GM21576 (cell line): ENCODE measurements at regions not wholly inside any gene's neighbourhood (a gene's known extent, or its start where the extent isn't known, plus 50 kb on each side); places are given as distances from the start of the nearest gene placed in this dataset.
"Not testable (repeated sequence)": the region's sequence is repeated elsewhere in the genome, so short reads cannot be mapped to it uniquely, and the experiment has no call there.

Experiments
- ATAC-seq: cut with Tn5 transposase; IDR thresholded peaks from one replicate; pipeline ENCODE4 v1.9.1; 2021; ENCODE audit warnings: mild to moderate bottlenecking, moderate library complexity; ENCODE audit not compliant: unreplicated experiment

DNA sequence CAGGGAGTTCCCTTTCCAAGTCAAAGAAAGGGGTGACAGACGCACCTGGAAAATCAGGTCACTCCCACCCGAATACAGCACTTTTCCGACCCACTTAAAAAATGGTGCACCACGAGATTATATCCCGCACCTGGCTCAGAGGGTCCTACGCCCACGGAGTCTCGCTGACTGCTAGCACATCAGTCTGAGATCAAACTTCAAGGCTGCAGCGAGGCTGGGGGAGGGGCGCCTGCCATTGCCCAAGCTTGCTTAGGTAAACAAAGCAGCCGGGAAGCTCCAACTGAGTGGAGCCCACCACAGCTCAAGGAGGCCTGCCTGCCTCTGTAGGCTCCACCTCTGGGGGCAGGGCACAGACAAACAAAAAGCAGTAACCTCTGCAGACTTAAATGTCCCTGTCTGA is 277.8 kb upstream of the ARHGAP42 start:
- ATAC-seq: not testable (repeated sequence)

- no peak for ATAC-seq
Measured at GRCh38 chr11:100419518-100419917, 267.6 kb upstream of the ARHGAP42 start.

GRCh38 chr11:100434821-100435641 is 252.1 kb upstream of the ARHGAP42 start:
- ATAC-seq: no peak

DNA sequence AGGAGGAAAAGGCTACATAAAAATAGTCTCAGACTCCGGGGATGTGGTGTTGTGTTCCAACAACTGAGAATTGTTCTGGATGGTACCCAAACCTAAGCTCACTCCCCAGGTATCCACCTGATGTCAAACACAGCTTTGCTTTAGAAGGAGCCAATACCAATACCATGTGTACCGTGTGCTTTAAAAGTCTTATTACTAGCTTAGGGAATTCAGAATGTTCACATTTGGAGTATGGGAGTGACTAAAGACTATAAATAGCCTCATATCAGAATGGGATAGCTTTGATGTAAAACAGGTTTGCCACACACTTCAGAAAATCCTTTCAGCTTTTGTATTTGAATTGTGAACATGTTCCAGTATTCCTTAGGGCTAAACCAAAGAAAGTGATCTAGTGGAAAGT is 248.7 kb upstream of the ARHGAP42 start:
- no peak for ATAC-seq

DNA sequence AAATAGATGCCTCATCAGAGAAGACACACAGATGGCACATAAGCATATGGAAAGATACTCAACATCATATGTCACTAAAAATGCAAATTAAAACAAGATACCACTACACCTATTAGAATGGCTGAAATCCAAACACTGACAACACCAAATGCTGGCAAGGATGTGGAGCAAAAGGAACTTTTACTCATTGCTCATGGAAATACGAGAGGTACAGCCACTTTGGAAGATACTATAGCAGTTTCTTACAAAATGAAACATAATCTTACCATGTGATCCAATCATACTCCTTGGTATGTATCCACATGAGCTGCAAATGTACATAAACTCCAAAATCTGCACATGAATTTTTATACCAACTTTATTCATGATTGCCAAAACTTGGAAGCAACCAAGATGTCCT is 246.0 kb upstream of the ARHGAP42 start:
- ATAC-seq: no peak

- ATAC-seq: no peak
Measured at GRCh38 chr11:100442017-100442416, 245.1 kb upstream of the ARHGAP42 start.

DNA sequence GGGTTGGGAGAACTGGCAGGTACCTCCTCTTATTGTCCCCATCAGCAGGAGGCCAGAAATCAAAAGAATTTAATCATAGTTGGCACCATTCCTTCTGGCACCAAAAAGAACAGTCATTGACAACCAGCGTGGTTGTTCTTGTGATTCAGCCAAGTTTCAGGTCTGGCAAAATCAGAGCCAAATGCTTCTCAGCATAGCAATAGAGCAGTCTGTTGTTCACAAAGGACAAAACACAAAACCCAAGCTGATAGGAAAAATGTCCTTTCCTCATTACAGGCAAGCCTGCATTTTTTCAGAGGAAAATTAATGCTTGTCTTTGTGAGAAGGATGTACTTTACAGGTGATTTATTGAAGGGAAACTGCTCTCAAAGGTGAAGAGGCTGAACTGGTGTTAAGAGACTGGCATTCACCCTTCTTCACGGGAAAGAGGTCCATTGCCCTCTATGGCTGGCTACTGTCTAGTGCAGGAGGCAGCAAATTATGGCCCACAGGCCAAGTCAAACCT is 241.8 kb upstream of the ARHGAP42 start:
- no peak for ATAC-seq

GRCh38 chr11:100451801-100452460 is 235.2 kb upstream of the ARHGAP42 start:
- ATAC-seq: not testable (repeated sequence)

GRCh38 chr11:100459811-100460210 is 227.3 kb upstream of the ARHGAP42 start:
- no peak for ATAC-seq

GRCh38 chr11:100460426-100460825 is 226.7 kb upstream of the ARHGAP42 start:
- no peak for ATAC-seq

- no peak for ATAC-seq
Measured at GRCh38 chr11:100467821-100468508, 219.1 kb upstream of the ARHGAP42 start.

GRCh38 chr11:100469835-100470234 is 217.3 kb upstream of the ARHGAP42 start:
- no peak for ATAC-seq

DNA sequence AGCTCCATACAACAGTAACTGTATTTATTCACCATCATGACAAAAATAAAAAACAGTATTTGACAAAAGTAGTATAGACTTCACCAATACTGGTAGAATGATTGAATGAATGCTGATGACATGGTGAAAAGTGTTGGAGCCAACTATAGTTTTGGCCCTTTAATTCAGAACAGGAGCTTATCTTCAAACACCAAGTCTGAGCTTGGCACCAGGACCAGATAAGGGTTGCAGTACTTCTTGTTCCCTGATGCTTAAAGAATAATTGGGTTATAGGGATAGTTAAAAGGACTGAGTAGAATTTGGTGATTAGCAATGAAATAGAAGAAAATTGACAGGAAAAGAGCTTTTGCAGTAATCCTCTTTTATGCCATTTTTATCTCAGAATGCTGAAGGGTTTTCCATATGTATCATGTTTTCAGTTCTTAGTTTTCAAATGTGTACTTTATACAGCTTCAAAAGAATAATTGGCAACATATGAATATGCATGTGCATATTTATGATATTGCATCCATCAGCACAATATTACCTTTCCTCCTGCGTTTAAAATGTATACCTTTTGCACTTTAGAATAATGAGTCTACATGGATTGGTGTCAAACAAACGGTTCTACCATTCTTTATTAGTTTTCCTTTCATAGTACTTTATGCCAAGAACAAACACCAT is 214.2 kb upstream of the ARHGAP42 start:
- ATAC-seq: no peak

GRCh38 chr11:100473390-100473740 is 213.7 kb upstream of the ARHGAP42 start:
- no peak for ATAC-seq

DNA sequence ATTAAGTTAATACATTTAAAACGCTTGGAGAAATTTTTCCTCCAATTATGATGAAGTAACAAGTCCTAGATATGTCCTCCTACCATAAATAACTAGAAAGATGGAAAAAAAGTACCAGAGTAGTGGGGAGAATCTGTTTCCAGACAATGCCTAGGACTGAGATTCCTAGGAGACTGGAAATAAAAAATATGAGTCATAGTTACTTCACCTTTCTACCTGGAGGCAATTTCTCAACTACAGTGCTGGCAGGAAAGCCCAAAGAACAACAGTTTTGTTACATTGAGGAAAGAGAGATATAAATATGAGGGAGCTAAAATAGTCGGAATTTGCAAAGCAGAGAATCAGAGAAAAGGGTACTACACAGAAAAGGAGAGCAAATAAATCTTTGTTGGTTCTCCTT is 202.1 kb upstream of the ARHGAP42 start:
- no peak for ATAC-seq

DNA sequence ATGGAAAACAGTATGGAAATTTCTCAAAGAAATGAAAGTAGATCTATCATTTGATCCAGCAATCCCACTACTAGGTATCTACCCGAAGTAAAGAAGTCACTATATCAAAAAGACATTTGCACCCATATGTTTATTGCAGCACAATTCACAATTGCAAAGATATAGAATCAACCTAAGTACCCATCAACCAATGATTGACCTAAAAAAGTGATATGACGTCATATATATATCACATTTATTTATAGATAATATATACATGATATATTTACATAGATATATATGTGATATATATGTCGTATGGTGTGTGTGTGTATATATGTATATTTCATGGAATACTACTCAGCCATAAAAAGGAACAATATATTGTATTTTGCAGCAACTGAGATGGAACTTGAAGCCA is 188.3 kb upstream of the ARHGAP42 start:
- ATAC-seq: no peak

- no peak for ATAC-seq
Measured at GRCh38 chr11:100501450-100501849, 185.6 kb upstream of the ARHGAP42 start.

GRCh38 chr11:100512475-100512874 is 174.6 kb upstream of the ARHGAP42 start:
- ATAC-seq: no peak

GRCh38 chr11:100515087-100515486 is 172.0 kb upstream of the ARHGAP42 start:
- no peak for ATAC-seq

- no peak for ATAC-seq
Measured at GRCh38 chr11:100525197-100525596, 161.9 kb upstream of the ARHGAP42 start.

DNA sequence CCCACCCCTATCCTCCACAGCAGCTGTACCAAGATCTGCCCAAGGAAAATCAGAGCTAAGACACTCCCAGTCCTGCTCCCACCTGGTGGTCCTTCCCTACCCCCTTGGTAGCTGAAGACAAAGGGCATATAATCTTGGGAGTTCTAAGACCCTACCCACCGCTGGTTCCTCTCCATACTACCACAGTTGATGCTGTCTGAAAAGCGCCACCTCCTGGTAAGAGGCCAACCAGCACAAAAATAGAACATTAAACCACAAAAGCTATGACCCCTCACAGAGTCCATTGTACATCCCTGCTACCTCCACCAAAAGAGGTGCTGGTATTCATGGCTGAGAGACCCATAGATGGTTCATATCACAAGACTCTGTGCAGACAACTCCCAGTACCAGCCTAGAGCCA is 161.5 kb upstream of the ARHGAP42 start:
- no peak for ATAC-seq
